UCSD-AML1 (cell line): ENCODE measurements at regions not wholly inside any gene's neighbourhood (a gene's known extent, or its start where the extent isn't known, plus 50 kb on each side); places are given as distances from the start of the nearest gene placed in this dataset.
A peak's percentile ranks its signal among the peaks of the same experiment; 100 is the strongest.

Experiments used
- DNase-seq: peaks from one replicate; lab custom pipeline; 2025; ENCODE audit not compliant: unreplicated experiment; lab: John Stamatoyannopoulos, UW

DNA sequence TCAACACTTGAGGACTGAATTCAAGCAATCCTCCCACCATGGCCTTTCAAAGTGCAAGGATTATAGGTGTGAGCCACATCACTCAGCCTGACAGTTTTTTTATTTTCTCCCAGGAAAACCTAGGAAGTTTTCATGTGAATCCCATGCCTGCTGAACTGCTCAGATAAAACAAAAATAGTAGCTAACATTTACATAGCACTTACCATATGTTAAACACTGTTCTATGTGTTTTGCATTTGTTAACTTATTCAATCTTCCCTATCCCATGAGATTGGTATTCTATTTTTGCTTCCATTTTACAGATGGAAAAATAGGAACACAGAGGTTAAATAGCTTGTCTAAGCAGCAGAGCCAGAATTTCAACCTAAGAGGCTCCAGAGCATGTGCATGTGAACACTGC is 157.4 kb upstream of the KCTD1 start:
- no peak for DNase-seq

DNA sequence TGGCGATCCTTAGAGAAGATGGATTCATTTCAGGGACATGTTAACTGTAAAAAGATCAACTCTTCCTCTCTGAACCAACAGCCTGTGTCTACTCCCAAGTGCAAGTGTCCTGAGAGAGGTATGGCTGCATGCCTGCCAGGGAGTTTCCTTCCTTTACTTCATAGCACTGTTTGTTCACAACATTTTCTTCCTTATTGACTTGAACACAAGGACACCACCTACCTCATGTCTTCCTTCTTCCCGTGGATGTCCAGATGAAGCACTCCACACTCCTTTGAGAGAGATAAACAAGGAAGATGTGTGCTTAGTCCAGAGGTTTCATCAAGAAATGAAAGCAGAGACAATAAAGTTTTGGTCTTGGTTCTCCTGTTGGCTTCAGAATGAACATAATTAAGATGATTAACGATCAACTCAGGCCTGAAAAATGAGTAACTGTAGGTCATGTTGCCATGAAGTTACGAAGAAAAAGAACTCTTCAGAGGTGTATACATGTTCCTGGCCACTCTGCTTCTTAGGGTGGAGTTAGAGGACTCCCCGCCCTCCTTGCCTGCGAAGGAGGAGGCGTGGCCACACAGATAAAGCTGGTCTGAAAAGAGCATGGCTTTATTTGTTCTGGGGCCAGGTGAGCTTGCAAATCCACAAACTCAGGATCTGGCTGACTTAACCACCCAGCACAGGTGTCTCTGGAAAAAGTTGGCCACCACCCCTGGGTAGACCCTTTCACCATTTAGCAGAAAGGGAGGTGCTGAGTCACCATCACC is 155.0 kb upstream of the KCTD1 start:
- DNase-seq: no peak

DNA sequence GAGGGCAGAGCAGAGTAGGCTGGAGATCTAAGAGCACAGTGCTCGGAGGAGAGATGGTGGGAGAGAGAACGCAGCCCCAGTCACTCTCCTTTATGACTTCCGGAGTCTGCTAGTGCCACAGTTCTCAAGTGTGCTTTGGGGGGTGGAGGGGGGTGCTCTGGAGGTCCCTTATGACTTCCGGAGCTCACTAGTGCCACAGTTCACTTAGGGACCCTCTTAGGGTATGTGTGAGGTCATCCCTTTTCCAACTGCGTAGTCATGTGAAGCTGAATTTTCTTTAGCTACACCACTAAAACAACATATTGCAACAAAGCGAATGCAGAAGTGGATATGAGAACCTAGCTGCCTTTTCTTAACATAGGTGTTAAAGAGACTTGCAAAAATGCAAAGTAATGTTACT is 153.7 kb upstream of the KCTD1 start:
- DNase-seq: no peak

DNA sequence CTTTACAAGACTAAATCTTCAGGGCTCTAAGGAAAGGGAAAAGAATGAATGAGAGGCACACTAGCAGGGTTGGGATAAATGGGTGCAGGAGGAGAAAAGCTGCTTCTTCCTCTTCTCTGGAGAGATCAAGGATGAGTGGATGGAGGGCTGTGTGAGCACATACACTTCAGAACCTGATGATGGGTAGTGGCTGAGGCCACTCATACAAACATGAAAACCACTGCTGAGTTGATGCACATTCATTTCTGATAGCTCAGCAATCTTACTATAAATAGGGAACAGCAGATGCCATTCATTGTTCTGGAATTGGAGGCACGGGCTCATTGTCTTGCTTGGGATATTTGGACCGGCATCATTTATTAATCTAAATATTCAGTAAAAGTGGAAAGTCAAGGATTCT is 152.4 kb upstream of the KCTD1 start:
- no peak for DNase-seq

DNA sequence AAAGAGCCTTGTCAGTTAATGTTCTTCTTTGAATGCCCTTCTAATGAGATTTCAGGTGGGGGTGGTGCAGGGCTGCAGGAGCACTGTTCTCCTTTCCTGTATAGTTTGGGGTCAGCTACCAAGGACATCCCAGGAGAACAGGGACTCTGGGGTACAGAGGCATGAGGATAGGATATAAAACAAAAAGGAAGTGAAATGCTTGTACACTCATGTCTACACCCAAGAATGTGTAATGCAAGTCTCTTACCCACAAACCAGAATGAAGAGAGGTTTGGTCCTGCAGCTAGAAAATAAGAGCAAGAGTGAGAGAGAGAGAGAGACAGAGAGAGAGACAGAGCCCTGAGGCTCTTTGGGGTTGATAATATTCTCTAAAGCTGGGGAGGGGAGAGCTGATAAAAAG is 151.8 kb upstream of the KCTD1 start:
- no peak for DNase-seq

DNA sequence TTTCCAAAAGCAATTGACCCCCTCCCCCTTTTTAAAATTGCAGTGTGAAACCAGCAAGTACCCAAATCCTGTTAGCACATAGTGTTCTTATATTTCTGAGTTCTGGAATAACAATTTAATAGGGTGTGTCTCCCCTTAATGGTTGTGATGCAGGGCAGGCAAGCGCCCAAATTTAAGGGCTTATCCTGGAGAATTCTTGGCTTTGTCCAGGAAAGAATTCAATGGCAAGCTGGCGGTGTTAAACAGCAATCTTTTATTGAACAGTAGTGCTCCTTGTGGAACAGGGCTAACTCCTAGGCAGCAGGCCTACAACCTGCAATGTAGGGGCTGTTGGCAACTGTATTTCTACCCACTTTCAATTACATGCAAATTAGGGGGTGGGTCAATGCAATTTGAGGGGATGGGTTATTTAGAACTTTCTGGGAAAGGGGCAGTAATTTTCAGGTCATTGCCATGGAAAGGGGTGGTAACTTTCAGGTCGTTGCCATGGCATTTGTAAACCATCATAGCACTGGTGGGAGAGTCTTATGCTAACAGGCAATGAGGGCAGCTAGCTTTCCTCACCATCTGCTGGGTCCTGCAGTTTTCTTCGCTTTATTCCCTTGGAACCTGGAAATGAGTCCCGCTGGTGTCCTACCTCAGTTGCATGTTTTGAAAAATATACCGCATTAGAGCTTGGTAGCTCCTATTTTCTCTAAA is 149.0 kb upstream of the KCTD1 start:
- DNase-seq: no peak

DNA sequence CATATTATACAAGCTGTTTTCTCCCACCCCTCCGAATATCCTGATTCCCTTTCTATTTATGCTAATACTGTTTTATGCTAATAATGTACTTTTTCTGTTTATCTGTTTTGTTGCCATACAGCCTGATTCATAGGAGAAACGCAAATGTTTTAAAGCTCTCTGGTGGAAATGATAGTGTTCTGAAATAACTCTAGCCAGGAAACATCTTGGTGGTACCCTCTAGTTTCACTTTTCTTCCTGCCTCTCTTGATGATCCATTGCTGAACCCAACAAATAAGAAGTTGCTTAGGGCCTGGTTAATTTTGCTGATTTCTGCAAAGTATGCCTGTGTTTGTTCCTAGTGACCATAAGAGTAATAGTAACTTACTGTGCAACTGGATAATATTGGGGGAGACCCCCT is 148.4 kb upstream of the KCTD1 start:
- no peak for DNase-seq

DNA sequence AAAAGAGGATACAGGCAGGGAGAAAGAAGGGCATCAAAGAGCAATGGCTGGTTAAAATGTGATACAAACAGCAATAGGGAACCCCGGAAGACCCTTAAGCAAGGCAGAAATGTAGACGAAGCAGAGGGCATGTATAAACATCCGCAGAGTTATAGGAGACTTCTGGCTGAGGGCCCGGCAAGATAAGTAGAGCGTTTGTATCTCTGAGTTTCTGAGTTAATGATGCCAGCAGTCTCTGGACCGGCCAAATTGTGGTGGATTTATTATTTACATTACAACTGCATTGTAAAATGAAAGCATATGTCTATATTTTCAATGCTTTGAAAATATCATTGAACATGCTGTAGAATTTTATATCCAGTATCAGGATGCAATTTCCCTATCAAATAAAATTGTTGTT is 148.0 kb upstream of the KCTD1 start:
- DNase-seq: no peak

DNA sequence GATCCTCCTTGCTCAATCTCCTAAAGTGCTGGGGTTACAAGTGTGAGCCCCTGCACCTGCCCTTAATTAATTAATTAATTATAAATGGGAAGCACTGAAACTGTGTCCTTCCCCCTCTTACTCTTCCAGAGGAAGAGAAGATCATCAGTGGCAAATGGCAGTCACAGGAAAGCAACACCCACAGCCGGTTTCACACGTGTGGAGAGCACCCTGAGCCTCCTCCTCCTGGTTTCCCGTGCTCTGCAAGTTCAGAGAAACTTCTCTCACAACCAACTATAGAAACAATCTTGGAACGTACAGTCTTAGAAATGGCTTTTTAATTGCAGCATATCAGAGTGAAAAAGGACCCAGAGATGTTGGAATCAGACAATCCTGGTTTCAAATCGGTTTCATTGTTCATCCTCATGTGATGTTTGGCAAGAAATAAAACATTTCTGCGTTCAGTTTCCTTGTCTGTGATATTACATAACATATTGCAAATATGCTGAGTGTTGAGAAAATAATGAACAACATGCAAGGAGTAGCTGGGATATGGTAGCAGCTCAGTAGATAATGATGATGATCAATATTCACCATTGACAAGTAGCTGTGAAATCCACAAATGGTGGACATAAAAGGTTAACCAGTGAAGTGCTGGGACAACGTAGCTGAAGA is 141.0 kb upstream of the KCTD1 start:
- DNase-seq: no peak

DNA sequence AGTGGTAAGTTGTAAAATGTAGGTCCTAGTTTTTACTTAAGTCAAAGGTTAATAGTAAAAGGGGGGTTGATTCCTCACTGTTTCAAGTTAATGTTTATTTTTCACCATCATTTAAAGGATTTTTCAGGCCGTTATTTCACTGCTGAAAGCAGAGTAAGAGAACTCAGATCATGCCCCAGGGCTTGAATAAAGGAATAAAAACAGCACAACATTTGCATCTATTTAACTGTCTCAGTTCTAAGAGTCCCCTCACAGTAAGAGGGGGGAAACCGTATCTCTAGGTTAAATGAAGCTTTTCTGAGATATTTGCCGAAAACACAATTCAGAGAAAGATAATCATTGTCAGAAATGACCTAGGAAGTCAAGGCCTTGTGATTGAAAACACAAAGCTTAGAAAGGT is 138.2 kb upstream of the KCTD1 start:
- DNase-seq: no peak

DNA sequence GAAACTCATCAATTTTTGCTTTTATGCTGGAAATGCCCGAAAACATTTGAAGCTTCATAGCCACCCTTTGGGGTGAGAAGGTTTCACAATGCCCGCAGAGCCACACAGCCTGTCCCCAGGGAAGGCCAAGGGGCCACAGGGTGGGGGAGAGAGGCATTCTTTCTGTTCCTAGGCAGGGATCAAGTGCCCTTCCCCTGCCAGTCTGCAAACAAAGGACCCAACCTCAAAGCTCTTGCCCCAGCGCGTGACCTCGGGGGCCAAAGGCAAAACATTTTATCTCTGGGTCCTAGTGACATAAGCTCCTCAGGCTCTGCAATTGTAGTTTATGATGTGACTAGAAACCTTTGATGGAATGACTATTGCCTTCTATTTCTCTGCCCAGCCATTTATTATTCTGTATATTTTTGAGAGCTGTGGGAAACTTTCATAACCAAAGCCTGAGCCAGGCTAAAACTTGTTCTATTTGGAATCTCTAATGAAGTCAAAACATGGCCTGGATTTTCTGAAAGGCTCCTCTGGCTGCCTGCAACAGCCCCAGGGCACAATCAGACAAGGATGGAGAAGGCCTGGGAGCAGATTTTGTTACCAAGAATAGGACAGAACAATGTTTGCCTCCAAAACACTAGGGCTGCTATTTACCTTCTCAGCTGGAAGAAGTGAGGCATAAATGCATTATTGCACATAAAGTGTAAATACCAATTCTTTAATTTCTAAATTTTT is 137.2 kb upstream of the KCTD1 start:
- no peak for DNase-seq

DNA sequence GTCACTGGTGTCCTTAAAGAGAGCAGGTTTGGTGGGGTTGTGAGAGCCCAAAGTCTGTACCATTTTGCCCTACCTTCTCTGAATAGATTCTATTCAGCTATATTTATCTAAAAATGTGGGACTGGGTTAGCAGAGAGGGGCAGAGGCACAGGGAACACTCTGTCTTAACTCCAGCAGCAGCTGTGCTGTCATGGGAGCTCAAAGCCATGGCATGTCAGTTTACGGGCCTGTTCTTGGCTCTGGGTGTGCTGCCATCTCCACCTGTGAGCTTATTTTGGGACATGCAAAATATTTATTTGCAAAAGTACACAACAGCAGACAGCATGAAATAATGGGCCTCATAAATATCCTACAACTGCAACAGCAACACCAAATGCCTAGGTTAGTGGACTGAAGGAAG is 129.6 kb upstream of the KCTD1 start:
- DNase-seq: no peak

DNA sequence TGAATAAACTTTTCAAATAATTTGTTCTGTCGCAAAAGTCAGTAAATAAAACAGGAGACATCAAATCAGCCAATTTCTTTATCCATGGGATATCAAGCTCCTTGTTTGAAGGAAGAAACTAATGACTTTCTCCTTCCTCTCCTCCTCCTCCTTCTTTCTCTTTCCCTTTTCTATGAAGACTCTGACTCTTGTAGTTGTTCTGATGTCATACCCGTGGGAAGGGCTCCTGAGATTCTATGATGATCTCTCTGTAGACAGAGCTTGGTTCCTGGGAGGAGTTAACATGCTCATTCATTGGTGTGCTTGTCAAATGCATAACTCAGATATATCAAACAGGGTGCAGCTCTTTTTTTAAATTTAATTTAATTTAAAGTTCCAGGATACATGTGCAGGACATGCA is 118.7 kb upstream of the KCTD1 start:
- DNase-seq: no peak

DNA sequence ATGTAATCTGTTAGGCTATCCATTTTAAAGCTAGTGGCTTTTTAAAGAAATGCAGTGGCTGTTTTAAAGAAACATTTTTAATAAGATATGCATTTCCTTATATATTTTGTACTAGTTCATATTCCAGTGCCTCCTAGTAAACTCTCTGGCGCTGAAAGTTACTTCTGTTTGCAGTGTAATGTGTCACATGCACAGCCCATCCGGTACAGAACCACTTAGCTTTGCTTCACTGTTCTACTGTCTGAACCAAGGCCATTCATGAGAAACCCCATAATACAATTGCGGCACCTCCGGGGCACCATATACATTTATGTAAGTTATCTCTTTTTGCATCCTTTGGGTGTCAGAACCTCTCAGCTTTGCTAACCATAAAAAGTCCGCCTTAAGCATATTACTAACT is 114.6 kb upstream of the KCTD1 start:
- DNase-seq: no peak

DNA sequence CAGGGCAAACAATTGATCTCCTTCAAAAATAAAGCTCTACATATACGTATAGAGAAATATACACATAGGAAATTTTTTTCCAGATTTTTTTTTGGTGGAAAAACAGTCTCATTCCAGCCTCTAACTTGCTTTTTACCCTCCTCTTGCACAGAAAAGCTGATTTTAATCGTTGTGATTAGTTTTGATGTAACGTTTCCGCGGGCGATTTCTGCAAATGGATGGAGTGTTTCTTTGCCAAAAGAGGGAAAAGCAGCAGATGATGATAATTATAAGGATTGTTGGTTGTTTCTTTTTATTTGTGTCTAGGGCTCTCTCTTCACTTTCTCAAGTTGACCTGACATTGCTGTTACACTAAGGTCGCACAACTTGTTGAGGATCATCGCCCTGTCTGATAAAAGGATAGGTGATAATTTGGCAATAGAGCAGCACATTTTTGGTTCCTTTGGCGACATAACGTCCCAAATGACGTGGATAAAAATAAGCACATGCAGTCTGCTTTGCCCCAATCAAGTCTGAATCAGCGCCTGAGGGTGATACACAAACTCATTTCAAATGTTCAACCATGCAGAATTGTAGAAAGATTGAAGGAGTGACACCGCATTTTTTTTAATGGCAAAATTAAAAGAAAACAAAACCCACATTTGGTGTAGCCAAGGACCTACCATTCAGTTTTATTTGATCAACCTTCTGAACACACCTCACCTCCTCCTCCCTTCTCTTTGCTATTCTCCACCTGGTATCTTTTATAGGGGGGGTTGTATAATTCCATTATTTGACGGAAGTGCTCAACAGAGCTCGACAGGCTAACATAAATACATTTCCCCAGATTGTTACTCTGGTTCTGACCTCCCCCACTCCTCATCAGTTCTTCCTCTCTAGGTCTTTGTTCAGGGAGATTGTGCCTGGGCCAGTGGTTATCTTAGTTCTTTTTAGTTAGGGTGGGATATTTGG is 109.6 kb upstream of the KCTD1 start:
- no peak for DNase-seq

DNA sequence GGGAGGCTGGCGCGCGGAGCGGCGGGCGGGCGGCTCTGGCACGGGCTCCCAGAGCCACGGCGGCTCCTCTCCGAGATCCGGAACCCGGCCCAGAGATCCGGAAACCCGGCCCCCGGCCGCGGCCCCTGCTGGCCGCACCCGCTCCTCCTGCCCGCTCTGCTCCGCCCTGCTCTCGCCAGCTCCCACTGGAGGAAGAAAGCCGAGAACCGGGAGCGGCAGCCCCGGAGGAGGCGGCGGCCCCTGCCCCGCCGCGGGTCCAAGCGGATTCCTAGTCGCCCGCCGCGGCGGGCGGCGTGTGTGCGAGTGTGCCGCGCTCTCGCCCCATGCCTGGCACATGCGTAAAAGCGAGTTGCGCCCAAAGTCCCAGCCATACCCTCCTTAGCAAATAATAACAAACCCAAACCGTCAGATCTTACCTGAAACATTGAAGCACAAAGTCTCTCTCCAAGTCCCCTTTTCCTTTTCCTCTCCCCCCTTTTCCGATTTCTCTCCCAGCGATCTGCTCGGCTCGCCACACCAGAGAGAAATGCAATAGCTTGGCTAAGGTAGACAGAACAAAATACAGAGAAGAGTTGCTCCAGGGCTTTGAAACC is 108.7 kb upstream of the KCTD1 start:
- peak; percentile 53 for DNase-seq

DNA sequence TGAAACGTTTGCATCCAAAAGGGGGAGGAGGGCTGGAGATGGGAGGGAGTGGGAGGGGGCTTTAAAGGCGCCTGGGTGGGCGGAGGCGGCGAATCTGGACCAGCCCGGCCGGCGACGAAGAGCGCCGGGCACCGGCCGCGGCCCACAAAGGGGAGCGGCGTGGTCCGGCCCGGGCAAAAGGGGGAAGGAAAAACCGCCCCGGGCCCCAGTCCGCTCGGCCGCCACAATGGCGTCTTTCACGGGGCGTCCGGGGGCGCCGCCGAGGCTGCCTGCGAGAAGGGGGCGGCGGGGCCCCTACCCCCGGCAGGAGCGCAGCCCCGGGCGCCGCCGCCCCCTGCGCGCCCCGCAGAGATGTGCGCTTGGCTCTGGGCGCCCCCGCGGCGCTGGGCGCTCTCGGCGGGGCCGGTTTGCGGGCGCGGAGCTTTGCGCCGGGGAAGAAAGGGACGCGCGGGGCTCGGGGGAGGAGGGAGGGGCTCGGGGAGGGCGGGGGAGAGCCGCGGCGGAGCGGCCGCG is 108.1 kb upstream of the KCTD1 start:
- DNase-seq: no peak

DNA sequence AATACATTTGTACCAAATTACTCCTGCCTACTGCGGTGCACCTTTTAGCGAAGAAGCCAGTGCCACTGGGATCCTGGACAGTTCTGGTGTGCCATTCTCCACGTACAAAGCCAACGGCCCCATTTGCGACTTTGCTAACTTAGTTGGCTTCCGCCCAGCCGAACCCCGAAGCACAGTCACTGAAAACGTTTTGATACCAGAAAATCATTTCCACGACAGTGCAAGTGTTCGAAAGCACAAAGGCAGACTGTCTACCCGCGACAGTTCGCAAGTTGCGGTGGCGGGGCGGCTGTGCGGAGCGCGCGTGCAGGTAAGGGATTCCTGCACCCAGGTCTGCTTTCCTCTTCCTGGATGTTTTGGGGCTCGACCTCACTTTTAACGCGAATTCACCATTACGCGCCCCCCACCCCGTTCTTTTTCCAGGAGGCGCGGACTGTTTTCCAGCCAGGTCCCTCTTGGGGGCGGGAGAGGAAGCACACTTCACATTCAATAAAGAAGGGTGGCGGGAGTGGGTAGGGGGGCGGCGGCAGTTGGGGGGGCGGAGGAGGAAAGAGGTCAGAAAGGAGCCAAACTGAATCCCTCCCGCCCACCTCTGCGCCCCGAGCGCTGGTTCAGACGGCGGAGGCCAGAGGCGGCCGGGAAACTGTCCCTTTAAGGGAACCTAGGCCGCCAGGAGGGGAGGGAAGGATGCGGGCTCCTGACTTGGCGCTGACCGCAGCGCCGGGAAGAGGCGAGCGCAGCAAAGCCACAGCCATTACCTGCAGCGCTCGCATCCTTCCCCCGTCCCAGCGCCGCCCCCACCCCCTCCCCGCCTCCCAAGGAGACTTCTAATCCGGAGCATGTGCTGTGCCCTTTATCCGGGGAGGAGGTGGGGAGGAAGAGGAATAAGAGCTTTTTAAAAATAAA is 107.4 kb upstream of the KCTD1 start:
- DNase-seq: peak; percentile 15
